Stimulated activated CD8-positive, alpha-beta memory T cell treated with anti-CD3 and anti-CD28 coated beads, Interleukin-4, amount 100 ng/mL, for 24 hours (primary cell): ENCODE measurements at regions not wholly inside any gene's neighbourhood (a gene's known extent, or its start where the extent isn't known, plus 50 kb on each side); places are given as distances from the start of the nearest gene placed in this dataset.
"Not testable (repeated sequence)": the region's sequence is repeated elsewhere in the genome, so short reads cannot be mapped to it uniquely, and the experiment has no call there.

Source experiments
- DNase-seq: peaks from one replicate; pipeline ENCODE4 v3.0.0-alpha.2; 2020; ENCODE audit warnings: low read depth

GRCh38 chr10:45250694-45251075 lies 64.7 kb downstream of the OR13A1 start:
- not testable (repeated sequence) for DNase-seq
